ENCODE measurements at regions not wholly inside any gene's neighbourhood (a gene's known extent, or its start where the extent isn't known, plus 50 kb on each side); places are given as distances from the start of the nearest gene placed in this dataset.

DNA sequence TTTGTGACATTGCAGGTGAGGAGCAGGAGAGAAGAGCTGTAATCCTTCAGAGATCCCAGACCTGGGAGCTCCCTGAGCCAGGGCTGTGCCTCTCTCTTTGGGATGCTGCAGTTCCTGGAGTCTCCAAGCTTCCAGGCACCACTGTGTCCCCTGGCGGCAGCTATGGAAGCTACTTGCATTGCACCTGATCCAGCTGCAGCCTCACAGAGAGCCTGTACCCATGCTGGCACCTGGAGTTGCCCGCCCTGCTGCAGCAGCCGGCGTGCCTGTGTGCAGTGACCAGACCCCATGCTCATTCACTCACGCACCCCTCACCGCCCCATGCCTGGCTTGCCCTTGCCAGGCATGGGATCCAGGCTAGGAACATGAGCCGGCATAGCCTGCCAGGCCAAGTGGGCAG lies 51.8 kb upstream of the MED9 start:
- TF ChIP-seq, protein P1, sequence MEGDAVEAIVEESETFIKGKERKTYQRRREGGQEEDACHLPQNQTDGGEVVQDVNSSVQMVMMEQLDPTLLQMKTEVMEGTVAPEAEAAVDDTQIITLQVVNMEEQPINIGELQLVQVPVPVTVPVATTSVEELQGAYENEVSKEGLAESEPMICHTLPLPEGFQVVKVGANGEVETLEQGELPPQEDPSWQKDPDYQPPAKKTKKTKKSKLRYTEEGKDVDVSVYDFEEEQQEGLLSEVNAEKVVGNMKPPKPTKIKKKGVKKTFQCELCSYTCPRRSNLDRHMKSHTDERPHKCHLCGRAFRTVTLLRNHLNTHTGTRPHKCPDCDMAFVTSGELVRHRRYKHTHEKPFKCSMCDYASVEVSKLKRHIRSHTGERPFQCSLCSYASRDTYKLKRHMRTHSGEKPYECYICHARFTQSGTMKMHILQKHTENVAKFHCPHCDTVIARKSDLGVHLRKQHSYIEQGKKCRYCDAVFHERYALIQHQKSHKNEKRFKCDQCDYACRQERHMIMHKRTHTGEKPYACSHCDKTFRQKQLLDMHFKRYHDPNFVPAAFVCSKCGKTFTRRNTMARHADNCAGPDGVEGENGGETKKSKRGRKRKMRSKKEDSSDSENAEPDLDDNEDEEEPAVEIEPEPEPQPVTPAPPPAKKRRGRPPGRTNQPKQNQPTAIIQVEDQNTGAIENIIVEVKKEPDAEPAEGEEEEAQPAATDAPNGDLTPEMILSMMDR (IDR thresholded peaks at IDR 0.05), result no peak
- no peak for TF ChIP-seq POLR2A (IDR thresholded peaks at IDR 0.05)

Measured in vagina (tissue), 2 donors.